Mesothelial cell of epicardium (in vitro differentiated cells): ENCODE measurements at regions not wholly inside any gene's neighbourhood (a gene's known extent, or its start where the extent isn't known, plus 50 kb on each side); places are given as distances from the start of the nearest gene placed in this dataset.

ENCODE experiments used
- DNase-seq, 2 experiments: peaks; one replicate each; pipeline ENCODE4 v3.0.0; 2021; ENCODE audit warnings: low spot score in 2 of 2; ENCODE audit not compliant: unreplicated experiment in 2 of 2
- H3K27ac Mint-ChIP-seq: 2 replicates; pipeline ENCODE4 v1.8.0; 2021; ENCODE audit warnings: mixed read lengths
- H3K27me3 Mint-ChIP-seq: 2 replicates; pipeline ENCODE4 v1.8.0; 2021; ENCODE audit warnings: low read depth, mixed read lengths
- H3K36me3 Mint-ChIP-seq: 2 replicates; pipeline ENCODE4 v1.8.0; 2021; ENCODE audit warnings: mixed read lengths
- H3K4me1 Mint-ChIP-seq: 2 replicates; pipeline ENCODE4 v1.8.0; 2021; ENCODE audit warnings: mixed read lengths
- H3K4me3 Mint-ChIP-seq: 2 replicates; pipeline ENCODE4 v1.8.0; 2021; ENCODE audit warnings: mild to moderate bottlenecking, moderate library complexity, mixed read lengths
- H3K9me3 Mint-ChIP-seq: 2 replicates; pipeline ENCODE4 v1.8.0; 2021; ENCODE audit warnings: mixed read lengths
- CTCF ChIP-seq: fragments of 200-600 bp; sonication (generic); IDR thresholded peaks from one replicate; pipeline ENCODE4 v1.5.0; 2021; ENCODE audit warnings: antibody characterized with exemption; ENCODE audit not compliant: unreplicated experiment

GRCh38 chr2:75986617-75987016 is 275.9 kb upstream of the GCFC2 start:
- H3K36me3 Mint-ChIP-seq = no peaks in the 10 kb centered on the region
- no peak overlapping the region for H3K4me3 Mint-ChIP-seq
- no peak for TF ChIP-seq CTCF
- H3K27me3 Mint-ChIP-seq = no peaks in the 10 kb centered on the region
- no peak for DNase-seq
- H3K4me1 Mint-ChIP-seq = peaks cover 7% of the 10 kb centered on the region
- no peak overlapping the region for H3K27ac Mint-ChIP-seq
- H3K9me3 Mint-ChIP-seq = peaks cover 28% of the 10 kb centered on the region

- H3K9me3 Mint-ChIP-seq = peaks cover 7% of the 10 kb centered on the region
- no peak overlapping the region for H3K4me3 Mint-ChIP-seq
- no peak for DNase-seq
- no peaks in the 10 kb centered on the region for H3K36me3 Mint-ChIP-seq
- TF ChIP-seq CTCF = no peak
- no peaks in the 10 kb centered on the region for H3K27me3 Mint-ChIP-seq
- H3K27ac Mint-ChIP-seq = no peak overlapping the region
- H3K4me1 Mint-ChIP-seq = peaks cover 7% of the 10 kb centered on the region
Observed at GRCh38 chr2:75982719-75983118, 272.0 kb upstream of the GCFC2 start.

- Mint-ChIP-seq H3K4me1 (no peaks in the 10 kb centered on the region), H3K9me3 (peaks cover 13% of the 10 kb centered on the region), H3K36me3 (no peaks in the 10 kb centered on the region), H3K27me3 (no peaks in the 10 kb centered on the region), H3K27ac (no peak overlapping the region), H3K4me3 (no peak overlapping the region)
- TF ChIP-seq CTCF = no peak
- DNase-seq = no peak
Observed at GRCh38 chr2:75964646-75965045, 253.9 kb upstream of the GCFC2 start.

- DNase-seq = no peak
- Mint-ChIP-seq H3K27me3 (no peaks in the 10 kb centered on the region), H3K27ac (no peak overlapping the region), H3K4me1 (no peaks in the 10 kb centered on the region), H3K36me3 (no peaks in the 10 kb centered on the region), H3K4me3 (no peak overlapping the region), H3K9me3 (peaks cover 9% of the 10 kb centered on the region)
- TF ChIP-seq CTCF = no peak
Observed at GRCh38 chr2:75960472-75961009, 249.8 kb upstream of the GCFC2 start.

GRCh38 chr2:75959724-75960471 is 249.2 kb upstream of the GCFC2 start:
- Mint-ChIP-seq H3K36me3 (no peaks in the 10 kb centered on the region), H3K9me3 (peaks cover 8% of the 10 kb centered on the region), H3K27ac (no peak overlapping the region), H3K4me3 (no peak overlapping the region), H3K27me3 (no peaks in the 10 kb centered on the region), H3K4me1 (no peaks in the 10 kb centered on the region)
- TF ChIP-seq CTCF = no peak
- no peak for DNase-seq

- H3K27ac Mint-ChIP-seq = no peak overlapping the region
- no peak for TF ChIP-seq CTCF
- no peaks in the 10 kb centered on the region for H3K4me1 Mint-ChIP-seq
- no peaks in the 10 kb centered on the region for H3K36me3 Mint-ChIP-seq
- H3K27me3 Mint-ChIP-seq = no peaks in the 10 kb centered on the region
- no peaks in the 10 kb centered on the region for H3K9me3 Mint-ChIP-seq
- H3K4me3 Mint-ChIP-seq = no peak overlapping the region
- no peak for DNase-seq
Observed at GRCh38 chr2:75954761-75955160, 244.0 kb upstream of the GCFC2 start.
